ENCODE measurements at regions not wholly inside any gene's neighbourhood (a gene's known extent, or its start where the extent isn't known, plus 50 kb on each side); places are given as distances from the start of the nearest gene placed in this dataset.

DNA sequence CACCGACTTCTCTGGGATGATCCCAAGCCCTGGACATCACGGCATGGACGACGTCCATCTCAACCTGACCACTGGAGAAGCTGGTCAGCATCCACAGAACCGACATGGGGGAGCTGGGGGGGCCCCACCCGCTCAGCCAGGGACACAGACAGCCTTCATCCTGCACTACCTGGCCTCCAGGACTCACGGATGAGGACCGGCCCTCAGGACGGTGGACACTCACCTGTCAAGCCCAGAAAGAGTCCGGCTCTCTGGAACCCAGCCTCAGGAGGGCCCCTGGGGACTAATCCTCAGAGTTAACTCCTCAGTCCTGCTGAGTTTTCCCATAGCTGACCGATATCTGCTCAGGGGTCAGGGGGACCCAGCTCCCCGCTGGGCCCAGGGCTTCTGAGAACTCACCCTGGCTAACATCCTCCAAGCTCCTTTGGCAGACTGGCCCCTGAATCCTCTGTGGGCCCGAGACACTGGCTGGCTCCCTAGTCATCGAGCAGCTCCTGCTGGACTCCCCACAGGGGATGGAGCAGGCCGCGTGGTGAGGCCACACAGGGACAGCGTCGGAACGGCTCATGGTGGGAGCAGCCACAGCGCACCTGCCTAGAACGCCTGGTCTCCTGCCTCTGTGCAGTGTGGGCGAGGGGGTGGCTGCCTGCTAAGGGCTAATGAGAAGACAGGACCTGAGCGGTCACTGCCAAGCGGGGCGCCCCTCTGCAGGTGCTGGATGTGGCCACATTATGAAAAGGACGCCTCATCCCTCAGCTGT, 649.2 kb downstream of the BRD1 start:
- DNase-seq, result no peak

DNA sequence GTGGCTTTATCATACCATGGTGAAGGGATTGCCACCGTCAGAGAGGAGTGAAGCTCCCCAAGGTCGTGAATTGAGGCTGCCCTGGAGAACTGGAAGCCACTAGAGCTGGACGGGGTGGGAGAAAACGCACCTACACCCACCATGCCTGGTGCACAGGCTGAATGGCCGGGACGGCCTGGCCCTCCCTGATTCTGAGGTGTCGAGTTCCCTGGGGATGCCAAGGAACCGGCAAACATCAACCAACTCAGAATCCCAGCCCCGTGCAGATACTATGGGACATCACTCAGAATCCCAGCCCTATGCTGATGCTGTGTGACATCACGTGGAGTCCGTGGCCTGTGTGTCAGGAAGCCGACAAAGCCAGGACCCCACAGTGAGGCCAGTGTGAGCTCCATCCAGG, 650.0 kb downstream of the BRD1 start:
- no peak for DNase-seq

DNA sequence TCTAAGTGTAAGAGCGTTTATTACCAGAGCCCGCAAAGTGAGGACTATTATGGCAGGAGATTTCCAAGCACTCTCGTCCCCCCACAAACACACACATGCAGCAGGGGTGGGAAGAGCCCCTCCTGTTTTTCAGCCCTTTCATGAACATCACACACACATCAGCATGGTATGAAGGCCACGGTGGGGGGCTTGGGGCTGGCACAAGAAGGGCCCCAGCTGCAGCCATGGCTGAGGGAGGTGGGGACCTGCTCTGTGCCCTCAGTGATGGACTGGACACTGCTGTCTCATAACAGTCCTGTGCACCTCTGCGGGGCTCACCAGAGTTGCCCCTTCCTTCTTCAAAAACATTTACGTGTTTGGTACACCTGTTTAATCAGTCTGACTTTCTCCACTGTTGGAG, 650.7 kb downstream of the BRD1 start:
- no peak for DNase-seq

DNA sequence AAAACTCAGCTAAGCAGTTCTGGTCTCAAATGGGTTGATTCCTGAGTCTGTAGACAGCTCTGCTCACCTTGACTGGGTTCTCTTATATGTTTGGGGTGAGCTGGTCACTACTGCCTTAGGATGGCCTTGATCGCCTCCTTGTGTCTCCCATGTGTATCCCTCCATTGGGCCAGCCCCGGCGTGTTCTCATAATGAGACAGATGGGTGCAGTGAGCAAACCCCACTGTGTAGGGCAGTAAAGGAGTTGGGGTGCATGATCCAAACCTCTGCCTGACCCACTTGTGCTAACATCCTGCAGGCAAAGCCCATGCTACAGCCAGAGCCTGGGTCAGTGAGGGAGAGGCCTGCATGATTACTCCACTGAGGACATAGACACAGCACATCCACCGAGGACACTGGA, 657.6 kb downstream of the BRD1 start:
- DNase-seq, result no peak

DNA sequence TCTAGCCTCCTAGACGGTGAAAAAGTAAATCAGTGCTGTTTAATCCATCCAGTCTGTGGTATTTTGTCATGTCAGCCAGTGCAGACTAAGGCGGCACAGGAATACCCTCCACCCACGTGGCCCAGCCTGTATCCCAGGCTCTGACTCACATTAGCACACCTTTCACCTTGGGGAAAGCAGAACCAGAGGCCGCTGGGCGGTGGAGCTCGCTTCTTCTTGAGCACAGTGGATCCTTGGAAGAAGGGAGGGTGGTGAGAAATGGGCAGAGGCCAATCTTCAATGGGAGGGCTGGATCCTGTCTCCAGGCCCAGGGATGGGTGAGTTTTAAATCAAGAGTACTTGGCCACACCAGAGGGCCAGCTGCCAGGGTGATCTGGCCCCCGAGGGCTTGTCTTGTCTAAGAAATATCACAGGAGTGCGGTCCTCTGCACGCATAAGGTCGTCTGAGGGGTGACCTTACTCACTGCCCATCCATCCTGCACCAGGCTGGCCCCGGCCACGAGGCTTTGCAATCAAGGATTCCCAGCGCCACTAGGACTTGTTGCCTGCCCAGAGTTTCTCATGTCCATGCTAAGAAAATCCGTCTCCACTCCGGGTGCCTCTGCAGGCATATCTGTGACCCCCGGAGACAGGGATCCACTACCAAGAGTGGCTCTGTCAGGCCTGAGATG, 658.5 kb downstream of the BRD1 start:
- no peak for DNase-seq

DNA sequence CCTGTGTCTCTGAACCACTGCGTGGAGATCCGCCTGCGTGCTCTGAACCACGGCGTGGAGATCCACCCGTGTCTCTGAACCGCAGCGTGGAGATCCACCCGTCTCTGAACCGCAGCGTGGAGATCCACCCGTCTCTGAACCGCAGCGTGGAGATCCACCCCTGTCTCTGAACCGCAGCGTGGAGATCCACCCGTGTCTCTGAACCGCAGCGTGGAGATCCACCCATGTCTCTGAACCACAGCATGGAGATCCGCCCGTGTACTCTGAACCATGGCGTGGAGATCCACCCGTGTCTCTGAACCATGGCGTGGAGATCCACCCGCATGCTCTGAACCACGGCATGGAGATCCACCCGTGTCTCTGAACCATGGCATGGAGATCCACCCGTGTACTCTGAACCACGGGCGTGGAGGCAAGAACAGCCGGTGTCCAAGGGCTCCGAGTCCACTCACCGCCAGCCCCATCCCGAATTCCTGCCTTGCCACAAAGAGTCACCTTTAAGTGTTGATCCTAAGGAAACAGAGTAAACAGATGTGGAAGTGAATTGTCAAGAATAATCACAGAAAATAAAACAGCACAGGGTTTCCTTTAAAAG, 659.4 kb downstream of the BRD1 start:
- DNase-seq, result no peak

DNA sequence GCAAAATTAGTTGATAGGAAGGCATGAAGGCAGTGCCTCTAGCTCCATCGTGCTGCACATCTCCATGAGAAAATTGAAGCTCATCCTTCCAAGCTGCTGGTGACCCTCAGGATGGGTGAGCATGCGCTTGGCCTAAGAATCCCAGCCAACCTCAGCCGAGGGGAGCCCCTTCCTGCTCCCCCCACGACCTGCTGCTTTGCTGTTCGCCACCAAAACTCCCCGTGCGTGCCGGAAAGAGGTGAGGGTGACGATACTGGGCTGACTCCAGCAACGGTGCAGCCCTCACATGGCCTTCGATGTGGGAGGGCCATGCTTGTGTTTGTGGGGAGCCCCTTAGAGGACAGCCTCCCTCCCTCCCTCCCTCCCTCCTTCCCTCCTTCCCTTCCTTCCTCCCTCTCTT, 660.9 kb downstream of the BRD1 start:
- no peak for DNase-seq

DNA sequence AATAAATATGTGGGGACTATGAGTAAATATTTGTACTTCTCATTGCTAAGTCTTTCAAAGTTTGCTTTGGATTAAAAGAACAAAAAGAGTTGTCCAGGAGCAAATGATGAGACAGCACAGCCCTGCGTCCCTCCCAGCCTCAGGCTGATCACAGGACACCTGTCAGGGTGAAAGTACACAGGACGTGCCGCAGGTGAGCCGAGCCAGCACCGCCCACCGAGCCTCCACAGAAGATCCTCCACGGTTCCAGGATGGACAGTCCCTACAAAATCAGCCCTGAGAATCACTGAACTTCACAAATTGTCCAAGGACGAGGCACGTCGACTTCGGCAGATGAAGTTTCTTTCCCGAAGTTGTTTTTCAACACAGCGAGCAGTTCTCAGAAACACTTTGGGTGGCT, 661.5 kb downstream of the BRD1 start:
- DNase-seq, result no peak

DNA sequence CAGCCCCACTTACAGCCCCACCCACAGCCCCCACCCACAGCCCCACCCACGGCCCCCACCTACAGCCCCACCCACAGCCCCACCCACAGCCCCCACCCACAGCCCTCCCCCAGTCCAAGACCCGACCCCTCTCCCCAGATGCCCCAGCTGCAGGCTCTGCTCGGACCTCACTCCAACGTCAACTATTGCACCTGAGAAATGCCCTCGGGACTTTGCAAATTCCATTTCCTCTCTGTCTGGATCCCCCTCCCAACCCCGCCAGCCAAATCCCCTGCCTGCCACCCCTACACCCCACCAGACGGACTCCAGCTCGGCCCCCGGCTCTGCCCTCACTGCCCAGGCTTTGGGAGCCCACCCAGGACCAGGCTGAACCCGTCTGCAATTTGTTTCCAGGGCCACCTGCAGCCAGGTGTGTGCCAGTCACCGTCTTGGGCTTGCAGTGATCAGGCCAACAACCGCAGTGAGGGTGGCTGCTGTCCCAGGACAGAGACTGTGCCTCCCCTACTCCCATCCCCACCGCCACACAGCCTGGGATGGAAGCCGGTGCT, 662.8 kb downstream of the BRD1 start:
- DNase-seq, result no peak

DNA sequence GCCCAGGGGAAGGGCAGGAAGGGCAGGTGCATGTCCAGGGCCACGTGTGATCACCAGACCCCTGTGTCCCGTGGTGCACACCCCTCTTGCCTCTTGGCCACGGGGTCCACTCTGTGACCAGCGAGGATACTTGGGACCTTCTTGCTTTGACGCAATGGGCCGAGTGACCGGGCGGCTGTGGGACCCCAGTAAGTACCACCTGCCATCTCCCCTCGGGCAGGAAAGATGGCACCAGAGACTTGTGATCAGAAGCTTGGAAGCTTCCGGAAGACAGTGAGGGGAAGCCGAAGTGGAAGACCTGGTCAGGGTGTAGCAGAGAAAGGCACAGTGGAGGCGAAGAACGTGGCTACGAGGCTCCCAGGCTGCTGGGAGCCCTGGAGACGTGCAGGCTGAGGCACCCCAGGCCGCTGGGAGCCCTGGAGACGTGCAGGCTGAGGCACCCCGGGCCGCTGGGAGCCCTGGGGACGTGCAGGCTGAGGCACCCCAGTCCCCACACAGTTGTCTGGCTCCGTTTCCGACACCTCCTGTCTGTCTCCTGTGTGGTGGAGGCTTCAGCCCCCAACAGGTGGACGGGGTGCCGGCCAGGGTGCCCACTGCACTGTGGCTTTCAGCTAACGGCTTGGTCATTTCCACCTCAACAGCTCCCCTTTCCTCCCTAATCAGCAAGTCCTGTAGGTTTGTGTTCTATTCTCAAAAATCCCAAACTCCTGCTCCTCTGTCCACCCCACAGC, 663.5 kb downstream of the BRD1 start:
- no peak for DNase-seq

DNA sequence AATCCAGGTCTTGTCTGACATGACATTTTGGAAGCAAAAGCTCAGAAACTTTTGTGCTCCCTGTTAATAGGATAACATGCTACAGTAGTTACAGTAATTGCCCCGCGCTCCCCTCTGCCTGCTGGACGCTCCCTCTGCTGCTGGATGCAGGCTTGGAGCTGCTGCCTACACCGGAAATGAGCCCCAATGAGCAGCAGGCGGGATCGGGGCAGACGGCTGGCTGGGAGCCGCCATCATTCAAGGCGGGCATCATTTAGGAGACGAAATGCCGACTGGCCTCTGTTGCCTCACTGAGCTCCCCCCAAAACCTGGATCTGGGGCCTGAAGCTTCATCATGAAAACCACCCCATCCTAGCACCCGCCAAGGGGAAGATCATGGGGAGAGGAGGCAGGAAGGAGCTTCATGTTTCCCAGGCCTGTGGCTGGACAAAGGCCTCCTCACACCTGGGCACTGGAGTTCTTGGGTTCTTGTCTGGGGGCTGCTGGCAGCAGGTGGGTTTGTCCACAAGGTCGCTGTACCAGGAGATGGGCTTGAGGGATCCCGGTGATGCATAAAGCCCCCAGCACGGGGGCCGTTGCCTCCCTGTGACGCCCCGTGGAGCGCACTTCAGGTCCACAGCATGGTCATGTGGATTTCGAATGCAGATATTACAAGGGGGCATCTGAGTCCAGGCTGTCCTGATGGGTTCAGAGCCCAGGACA, 664.3 kb downstream of the BRD1 start:
- DNase-seq, result no peak

DNA sequence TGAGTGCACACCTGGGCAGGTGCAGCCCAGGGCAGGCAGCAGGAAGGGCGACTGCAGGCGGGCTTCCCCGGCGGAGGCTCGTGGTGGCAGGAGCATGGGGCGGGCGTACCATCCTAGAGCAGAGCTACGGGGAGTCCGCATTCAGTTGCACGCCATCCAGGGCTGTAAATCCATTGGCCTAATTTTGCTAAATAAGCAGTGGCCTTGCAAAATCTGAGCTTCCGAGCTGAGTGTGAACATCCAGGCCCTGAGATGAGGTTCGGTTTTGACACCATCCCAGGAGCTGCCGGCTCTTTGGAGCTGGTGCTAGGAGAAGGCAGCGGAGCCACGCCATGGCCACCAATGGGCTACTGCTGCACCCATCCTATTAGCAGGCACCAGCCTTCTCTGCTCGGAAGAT, 664.8 kb downstream of the BRD1 start:
- no peak for DNase-seq

DNA sequence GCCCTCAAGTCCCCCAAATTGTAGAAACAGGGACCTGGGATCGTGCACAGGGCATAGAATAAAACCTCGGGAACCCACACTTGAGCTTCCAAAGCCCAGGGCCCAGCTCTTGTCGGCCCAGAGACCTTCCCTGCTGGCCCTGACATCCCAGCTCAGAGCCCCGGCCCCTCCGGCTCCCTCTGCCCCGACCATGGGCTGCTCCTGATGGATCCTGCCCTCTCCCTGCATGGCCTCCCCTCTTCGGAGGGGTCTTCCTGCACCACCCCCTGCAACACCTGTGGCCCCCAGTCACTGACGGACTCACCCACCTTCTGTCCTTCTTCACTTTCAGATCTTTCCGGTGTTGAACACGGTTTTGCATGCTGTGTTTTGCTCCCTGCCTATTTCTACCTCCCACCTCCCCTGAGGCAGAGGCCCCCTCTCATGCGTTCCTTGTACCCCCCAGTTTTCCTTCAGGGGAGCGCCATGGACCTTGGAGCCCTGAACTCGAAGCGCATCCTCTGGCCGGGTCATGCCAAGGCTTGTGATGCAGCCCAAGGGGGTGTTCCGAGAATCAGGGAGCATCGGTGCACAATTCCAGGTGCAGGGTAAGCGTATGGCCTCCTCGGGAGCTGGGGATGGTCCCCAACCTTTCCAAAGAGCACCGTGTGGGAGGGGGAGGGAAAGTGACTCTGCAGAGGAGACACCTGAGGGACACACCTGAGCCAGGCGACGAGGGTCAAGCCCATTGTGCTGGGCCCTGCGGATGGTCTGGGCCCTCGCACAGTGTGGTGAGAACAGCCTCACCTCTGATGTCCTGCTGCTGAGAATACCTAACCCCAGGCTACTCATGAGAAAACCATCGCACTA, 666.4 kb downstream of the BRD1 start:
- DNase-seq, result no peak

DNA sequence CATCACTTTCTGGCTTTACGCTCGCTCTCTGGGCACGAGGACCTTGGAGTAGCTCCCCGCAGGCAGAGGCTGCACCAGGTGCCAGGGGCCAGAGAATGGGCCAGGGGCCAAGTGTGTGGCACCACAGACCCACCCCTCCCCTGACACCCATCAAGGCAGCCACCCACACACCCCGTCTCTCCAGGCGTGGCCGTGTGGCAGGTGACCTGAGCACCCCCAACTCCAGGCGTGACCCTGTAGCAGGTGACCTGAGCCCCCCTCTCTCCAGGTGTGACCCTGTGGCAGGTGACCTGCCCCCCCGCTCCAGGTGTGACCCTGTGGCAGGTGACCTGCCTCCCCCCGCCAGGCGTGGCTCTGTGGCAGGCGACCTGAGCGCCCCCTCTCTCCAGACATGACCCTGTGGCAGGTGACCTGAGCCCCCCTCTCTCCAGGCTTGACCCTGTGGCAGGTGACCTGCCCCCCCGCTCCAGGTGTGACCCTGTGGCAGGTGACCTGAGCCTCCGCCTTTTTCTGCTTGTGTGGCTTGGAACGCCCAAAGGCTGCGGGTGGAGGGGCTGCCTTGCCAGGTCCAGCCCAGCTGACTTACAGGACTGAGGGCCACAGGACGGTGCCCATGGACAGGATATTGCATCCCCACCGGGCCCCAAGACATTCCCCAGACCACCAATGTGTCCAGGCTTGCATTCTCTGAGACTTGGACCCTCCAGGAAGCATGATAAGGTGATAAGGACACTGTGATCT, 667.2 kb downstream of the BRD1 start:
- no peak for DNase-seq

DNA sequence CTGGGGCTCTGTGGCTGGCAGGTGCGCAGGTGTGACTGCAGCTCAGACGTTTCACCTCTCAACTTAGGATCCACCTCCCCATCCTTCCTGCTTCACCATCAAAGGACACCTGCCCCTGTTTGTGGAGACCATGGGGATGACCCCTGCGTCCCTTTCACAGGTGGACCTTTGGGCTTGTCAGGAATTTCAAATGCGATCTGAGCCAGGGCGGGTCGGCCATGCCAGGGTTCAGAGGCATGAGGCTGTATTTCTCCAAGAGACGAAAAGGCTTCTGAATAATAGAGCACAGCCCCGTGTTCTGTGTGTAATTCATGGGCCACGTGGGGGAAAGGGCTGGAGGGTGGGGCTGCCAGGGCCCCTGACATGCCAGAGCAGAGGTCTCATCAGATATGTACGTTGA, 668.0 kb downstream of the BRD1 start:
- DNase-seq, result no peak

DNA sequence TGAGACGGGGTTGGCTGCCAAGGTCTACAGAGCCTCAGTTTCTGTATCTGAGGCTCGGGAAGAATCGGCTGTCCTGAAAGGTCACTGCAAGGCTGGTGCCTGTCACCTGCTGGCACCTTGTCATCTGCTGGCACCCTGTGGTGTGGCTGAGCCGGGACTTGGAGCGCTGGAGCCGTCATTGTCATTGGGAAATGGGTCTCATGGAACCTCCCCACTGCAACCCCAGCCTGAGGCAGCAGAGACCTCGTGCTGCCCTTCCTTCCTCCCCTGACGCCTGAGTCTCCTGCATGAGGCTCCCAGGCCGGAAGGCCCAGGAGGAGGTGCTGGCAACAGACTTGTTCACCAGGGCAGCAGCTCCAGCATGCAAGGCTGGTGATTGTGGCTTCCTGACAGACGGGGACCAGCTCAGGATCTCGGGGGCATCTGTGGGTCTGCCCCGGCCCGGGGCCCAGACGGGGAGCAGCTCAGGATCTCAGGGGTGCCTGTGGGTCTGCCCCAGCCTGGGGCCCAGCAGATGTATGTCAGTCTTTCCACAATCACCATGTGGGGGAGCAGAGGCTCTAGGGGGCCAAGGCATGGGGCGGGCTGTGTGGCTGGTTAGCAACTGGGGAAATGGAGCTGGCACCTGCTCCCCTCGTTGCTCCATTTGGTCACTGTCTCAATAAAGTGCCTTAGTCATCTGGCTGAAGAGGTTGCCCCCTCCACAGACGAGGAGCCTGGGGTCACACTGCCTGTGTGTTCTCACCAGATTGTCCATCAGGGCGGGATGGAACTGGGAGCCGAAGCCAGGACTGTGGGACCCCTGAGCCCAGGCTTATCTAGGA, 668.7 kb downstream of the BRD1 start:
- no peak for DNase-seq

DNA sequence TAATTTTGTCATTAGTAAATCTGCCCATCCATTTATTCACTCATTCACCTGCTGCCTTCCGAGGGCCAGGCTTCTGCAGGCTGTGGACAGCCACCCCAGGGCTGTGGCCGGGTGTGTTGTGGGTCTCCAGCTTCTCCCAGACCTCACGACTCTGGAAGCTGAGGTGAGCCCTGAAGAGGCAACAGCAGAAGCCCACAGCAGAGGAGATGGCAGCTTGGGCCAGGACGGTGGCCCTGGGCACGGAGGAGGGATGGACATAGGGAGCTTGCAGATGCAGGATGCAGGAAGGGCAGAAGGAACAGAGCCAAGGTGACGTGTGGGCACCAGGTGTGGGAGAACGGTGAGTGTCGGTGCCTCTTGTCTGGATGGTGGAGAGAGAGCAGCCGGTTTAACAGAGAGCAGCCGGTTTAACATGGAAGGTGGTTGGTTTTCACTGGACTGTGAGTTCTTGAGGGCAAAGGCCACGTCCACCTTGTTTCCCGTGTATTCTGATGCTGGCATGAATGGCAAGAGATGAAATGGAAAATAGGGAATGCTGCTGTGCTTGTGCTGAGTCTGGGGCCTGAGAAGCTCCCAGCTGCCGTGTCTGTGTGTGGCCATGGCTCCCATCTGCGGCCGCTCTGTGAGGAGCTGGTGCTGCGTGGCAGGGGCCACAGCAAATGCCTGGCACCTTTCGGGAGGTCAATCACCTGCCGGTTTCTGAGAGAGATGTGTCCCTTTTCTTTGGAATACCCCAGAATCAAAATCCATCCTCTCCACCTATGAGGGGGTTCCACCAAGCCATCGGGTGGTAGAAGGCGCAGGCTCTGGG, 669.9 kb downstream of the BRD1 start:
- DNase-seq, result no peak

DNA sequence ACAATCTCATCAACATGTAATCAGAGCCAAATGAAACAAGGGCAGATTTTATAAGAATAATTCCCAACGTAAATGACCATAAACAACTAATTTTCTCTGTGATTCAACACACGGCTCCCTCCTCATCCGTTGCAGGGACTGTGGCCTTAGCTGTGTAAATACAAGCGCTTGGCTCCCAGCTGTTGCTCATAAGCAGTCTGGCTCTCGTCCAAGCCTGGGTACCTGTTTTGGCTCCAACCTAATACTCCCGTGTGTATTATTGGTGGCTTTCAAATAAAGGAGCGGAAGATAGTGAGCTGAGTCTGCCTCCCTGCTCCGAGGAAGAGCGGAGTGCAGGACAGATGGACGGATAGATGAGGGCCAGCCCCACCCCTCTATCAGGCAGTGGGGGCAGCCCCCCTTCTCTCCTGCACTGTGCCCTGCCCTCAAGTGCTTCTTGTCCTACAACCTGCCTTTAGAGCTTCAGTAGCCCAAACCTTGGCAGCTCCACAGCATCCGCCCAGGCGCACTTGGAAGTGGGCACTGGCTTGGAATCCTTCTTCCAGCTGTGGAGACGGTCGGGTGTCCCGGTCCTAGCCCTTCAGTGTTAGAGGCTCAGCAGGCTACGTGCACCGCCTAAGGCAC, 670.9 kb downstream of the BRD1 start:
- DNase-seq, result no peak
